GM19463 (cell line): ENCODE measurements at regions not wholly inside any gene's neighbourhood (a gene's known extent, or its start where the extent isn't known, plus 50 kb on each side); places are given as distances from the start of the nearest gene placed in this dataset.

Experiments used
- ATAC-seq: cut with Tn5 transposase; IDR thresholded peaks from one replicate; pipeline ENCODE4 v1.9.1; 2021; ENCODE audit warnings: mild to moderate bottlenecking, moderate library complexity; ENCODE audit not compliant: unreplicated experiment

DNA sequence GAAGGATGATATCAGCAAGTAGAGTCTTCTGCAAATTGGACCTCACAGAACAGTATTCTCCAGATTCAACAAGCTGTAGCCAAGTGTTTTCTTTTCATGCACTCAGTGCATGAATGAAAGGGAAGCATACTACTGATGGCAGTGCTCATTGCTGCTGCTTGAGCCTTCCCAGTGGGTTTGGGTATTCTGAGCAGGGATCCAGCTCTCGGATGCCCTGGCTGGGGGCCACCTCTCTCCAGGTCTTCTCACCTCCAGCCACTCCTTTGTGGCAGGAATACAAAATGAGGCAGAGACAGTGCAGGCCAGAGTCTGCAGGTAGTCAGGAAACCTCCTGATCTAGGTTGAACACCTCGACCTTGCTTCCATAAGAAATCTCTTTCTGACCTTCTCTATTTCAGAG, 390.4 kb upstream of the CELF4 start:
- no peak for ATAC-seq

DNA sequence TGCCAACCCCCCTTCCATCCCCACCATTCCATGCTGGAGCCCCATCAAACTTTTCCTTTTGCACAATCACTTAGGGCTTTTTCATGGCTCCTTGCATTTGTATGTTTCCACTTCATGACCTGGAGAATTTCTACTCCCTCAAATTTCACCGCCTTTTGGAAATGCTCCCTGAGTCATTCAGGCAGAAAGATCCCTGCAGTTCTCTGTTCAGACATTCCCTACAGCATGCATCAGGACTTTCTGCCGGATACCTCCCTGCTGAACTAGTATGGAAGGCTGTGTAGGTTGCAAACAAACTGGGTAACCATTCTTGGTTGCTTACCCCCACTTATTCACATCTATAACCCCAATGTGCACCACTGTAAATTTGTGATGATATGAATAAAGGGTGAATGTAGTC, 389.6 kb upstream of the CELF4 start:
- ATAC-seq: no peak

- no peak for ATAC-seq
Observed at GRCh38 chr18:37953876-37954275, 388.3 kb upstream of the CELF4 start.

GRCh38 chr18:37948471-37948870, 382.9 kb upstream of the CELF4 start:
- no peak for ATAC-seq

DNA sequence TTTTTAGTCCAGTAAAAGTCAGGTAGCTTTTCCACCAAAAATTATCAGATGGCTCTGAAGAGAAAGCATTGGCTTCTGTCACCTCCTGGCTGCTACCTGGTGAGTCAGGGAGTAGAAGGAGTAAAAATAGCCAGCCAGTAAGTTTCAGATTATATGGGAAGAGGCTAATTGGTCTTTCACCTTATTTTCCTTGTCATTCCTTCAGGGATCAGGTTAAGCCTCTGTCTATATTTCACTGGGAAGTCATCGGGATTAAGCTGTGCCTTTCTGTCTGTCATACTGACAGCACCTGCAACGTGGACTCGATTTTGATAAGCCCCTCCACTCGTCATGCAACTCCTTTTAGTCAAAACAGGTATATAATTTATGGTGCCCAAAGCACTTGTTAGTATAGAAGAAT, 380.7 kb upstream of the CELF4 start:
- no peak for ATAC-seq

DNA sequence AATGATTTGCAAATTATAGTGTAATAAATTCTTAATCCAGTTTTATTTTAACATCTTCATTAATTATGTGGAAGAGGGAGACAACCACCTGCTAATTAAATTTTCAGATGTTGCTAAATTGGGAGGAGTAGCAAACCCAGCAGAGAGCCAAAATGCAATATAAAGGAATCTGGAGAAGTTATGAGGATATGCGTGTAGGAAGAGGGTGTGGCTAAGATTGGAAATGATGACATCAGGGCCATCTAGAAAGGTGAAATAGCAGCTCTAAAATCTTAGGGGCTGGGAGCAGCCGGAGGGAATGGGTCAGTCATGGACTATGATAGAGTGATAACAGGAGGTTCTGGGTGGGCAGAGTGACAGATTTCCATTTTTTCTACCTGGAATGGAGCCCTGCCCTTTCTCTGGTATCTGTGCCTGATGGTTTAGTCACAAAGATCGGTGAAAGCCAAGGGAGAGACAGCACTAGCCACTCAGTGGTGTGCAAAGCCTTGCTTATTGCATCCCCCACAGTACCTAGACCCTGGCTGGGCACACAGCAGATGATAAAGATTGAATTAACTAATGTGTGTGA, 379.2 kb upstream of the CELF4 start:
- ATAC-seq: no peak

- no peak for ATAC-seq
Observed at GRCh38 chr18:37937287-37937686, 371.7 kb upstream of the CELF4 start.

DNA sequence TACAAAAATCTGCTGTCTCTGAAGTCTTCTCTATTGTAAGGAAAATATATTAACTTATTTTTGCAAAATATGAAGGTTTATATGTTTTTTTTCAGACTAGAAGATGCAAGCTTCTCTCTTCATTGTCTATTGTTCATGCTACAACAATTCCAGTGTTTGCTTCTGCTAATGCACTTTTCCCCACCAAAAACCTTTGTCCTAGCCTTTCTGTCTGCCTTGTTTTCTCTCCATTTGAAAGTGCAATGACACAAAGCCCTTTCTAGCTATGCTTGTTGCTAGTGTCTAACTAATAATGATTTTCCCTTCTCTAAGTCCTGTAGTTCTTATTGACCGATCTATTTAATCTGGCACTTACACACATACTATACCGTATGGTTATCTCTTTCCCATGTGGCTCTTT, 369.5 kb upstream of the CELF4 start:
- no peak for ATAC-seq

DNA sequence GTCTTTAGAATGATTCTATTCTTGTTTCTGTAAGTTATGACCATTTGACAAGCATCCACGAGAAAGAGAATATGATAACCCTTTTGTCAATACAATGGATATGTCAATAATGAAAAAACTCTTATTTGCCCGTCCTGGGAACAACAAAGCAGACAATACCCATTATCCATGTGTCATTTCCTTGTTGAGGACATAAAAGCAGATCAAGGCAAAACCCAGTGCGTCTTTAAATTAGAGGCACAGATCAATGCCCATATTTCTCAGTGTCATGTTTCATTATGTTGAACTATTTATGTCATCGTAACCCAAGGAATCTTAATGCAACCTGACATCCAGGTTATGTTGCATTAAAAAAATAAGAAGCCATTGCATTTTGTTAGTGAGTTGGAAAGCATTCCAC, 365.0 kb upstream of the CELF4 start:
- no peak for ATAC-seq

DNA sequence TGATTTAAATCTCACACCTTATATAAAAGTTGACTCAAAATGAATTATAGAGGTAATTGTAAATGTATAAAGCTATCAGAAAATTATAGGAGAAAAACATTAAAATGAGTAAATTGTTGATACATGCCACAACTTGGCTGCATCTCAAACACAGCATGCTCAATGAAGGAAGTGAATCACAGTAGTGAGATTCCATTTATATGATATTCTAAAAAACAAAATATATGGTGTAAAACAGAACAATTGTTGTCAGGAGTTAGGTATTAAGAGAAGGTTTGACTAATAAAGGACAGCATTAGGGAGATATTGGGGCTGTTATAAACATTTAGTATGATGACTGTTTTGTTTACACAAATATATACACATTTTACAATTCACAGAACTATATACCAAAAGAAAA, 356.6 kb upstream of the CELF4 start:
- no peak for ATAC-seq

DNA sequence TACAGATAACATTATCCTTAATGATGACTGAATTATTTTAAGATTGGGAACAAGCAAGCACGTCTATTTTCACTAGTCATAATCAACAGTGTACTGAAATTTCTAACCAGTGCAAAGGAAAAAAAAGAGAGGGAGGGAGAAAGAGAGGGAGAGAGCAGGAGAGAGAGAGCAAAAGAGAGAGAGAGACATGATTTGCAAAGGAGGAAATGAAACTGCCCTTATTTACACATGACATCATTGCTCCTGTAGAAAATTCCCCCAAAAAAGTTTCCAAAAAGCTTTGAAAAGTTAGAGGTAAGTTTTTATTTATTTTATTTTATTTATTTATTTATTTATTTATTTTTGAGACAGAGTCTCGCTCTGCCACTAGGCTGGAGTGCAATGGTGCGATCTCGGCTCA, 355.3 kb upstream of the CELF4 start:
- ATAC-seq: no peak

DNA sequence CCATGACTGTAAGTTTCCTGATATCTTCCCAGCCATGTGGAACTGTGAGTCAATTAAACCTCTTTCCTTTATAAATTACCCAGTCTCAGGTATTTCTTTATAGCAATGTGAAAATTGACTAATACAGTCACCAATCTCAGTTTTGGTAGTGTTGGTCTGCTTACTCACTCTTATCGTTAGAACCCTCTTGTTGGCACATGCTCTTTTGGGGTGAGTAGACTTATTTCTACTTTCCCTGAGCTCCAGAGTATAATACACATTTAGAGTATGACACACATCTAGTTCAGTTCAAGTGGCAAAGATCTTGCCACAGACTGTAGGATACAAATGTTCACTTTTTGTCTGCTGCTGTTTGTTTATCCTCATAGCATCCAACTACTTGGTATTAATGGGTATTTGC, 347.5 kb upstream of the CELF4 start:
- ATAC-seq: no peak

GRCh38 chr18:37902344-37902743, 336.7 kb upstream of the CELF4 start:
- ATAC-seq: no peak

DNA sequence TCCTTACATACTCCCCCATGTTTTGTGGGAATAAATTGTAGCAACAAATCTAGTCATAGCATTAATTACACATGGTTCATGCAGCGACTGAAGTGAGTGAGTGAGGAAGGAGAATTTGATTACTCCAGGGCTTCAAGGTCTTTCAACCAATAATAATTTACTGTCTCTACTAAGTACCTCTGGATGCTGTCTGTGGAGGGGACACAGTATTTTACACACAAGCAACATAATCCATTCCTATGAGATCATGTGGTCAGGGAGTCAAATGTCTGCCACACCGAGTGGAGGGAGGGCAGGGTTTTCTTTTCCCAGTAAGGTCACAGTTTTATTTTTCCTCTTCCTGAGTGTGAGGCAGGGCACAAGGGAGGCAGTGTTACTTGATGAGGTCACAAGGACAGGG, 334.7 kb upstream of the CELF4 start:
- ATAC-seq: no peak

DNA sequence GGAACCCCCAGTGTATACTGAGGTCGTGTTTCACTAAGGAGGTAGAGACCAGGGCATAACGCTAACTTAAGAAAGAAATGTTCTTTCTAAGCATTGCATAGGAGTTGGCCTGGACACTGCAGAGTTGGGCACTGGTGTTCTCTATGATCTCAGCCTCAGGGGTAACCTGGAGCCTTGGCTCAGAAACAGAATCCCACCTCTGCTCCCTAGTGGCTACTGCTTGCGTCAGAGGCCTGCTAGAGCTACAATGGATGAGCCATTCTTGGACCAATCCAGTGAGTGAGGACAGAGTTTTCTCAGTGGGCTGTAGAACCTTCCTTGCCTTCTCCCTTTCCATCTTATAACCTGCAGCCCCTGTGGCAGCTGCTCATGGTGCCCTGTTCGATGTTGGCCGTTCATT, 324.4 kb upstream of the CELF4 start:
- no peak for ATAC-seq

- ATAC-seq: no peak
Observed at GRCh38 chr18:37874721-37875120, 309.1 kb upstream of the CELF4 start.

DNA sequence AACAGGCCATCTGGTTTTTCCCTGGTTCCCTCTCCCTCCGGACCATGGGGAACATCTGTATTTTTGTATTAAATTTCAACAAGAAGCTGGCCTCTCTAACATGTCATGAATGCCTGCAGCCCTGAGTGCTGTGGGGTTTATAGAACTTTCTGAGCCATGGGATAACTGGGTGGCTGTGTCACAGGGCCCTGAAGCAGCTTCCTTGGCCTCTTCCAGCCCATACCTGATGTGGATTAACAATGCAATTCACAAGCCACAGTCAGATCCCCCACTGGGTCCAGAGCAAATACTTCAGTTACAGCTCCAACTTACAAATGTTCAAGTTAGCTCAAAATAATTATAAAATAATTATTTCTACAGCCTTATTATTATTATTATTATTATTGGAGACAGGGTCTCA, 307.8 kb upstream of the CELF4 start:
- no peak for ATAC-seq

- ATAC-seq: no peak
Observed at GRCh38 chr18:37872562-37872961, 307.0 kb upstream of the CELF4 start.

DNA sequence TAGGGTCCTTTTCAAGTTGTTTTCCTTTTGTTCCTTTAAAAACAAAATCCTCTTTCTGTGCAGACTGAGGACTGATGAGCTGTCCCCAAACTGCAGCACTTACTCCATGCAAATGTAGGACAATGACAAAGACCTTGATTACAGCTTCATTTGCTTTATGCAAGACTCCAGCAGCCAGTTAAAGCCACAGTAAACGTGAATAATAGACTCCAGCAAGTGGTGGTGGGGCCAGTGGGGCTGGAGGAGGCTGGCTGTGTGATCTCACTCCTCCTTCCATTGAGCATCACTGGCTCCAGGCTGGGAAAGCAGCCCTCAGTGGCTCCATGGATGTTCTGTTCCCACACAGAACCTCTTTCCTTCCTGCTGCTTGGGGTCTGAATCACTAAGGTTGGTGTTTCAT, 306.0 kb upstream of the CELF4 start:
- no peak for ATAC-seq

GRCh38 chr18:37869051-37869450, 303.5 kb upstream of the CELF4 start:
- no peak for ATAC-seq

- no peak for ATAC-seq
Observed at GRCh38 chr18:37864122-37864521, 298.5 kb upstream of the CELF4 start.

DNA sequence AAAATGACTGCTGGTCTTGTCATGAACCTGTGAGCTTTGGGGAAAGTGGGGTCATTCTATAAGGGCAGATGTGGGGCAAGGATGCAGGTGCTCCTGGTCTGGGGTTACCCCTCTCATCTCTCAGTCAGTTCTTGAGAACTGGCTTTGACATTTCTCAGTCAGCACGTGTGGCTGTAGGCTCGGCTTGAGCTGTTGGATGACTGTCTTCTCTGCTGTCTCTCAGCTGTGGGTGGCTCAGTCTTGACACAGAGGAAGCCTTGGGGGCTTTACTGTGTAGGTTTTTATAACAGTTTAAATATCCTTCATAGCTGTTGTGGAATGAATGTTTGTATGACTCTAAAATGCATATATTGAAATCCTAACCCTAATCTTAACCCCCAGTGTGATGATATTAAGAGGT, 296.4 kb upstream of the CELF4 start:
- ATAC-seq: no peak

GRCh38 chr18:37854396-37854795, 288.8 kb upstream of the CELF4 start:
- no peak for ATAC-seq

- ATAC-seq: no peak
Observed at GRCh38 chr18:37853706-37854105, 288.1 kb upstream of the CELF4 start.
